ENCODE measurements at regions not wholly inside any gene's neighbourhood (a gene's known extent, or its start where the extent isn't known, plus 50 kb on each side); places are given as distances from the start of the nearest gene placed in this dataset.
"Not testable (repeated sequence)": the region's sequence is repeated elsewhere in the genome, so short reads cannot be mapped to it uniquely, and the experiment has no call there.

DNA sequence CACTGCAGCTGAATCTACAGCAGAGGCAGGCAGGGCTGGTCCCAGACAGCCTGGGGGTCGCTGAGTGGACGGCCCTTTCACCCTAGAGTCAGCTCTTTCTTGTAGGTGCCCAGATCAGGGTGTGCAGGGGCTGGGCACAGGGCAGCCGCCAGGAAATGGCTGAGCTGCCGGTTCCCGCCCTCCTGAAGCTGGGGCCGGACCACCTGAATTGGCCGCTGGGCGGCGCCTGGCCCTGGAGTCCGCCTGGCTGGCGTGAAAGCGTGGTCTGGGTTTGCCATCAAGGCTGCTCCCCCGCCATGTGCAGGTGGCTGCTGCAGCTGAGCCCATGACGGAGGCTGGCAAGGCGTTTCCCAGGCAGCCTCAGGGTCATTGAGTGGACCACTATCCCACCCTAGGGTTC lies 85.7 kb downstream of the POTEM start:
- H3K9me3 Mint-ChIP-seq (ENCODE audit: low read depth); H3K4me1 Mint-ChIP-seq; DNase-seq; H3K36me3 Mint-ChIP-seq (ENCODE audit: low read depth); H3K27ac Mint-ChIP-seq; ATAC-seq; CTCF ChIA-PET; intact Hi-C loops (cut with DNase I, micrococcal nuclease); POLR2A ChIA-PET; H3K27me3 Mint-ChIP-seq; H3K4me3 Mint-ChIP-seq: not testable (repeated sequence)

DNA sequence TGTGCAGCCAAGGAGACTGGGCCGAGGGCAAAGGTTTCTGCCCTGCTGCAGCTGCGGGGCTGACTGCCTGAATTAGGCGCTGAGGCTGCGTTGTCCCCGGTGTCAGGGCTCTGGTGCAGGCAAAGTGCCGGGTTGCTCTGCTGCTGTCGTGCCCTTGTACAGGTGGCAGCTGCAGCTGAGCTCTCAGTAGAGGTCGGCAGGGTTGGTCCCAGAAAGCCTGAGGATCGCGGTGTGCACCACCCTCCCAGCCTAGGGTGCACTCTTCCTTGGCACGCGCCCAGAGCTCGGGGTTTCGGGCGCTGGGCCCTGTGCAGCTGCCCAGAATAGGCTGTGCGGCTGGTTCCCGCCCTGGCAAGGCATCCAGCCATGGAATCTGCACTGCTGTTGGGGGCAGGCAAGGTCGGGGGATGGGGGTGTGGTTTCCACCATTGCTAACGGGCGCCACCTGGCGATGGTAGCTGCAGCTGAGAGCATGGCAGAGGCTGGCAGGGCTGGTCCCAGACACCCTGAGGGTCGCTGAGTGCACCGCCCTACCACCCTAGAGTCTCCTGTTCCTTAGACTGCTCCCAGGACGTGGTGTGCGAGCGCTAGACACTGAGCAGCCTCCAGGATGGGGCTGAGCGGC lies 86.3 kb downstream of the POTEM start:
- H3K36me3 Mint-ChIP-seq (ENCODE audit: low read depth); H3K4me3 Mint-ChIP-seq; H3K9me3 Mint-ChIP-seq (ENCODE audit: low read depth); CTCF ChIA-PET; H3K27me3 Mint-ChIP-seq; DNase-seq; POLR2A ChIA-PET; H3K27ac Mint-ChIP-seq; H3K4me1 Mint-ChIP-seq; ATAC-seq; intact Hi-C loops (cut with DNase I, micrococcal nuclease): not testable (repeated sequence)

- H3K36me3 Mint-ChIP-seq (ENCODE audit: low read depth); DNase-seq; ATAC-seq; H3K4me3 Mint-ChIP-seq; intact Hi-C loops (cut with DNase I, micrococcal nuclease); H3K4me1 Mint-ChIP-seq; POLR2A ChIA-PET; H3K27ac Mint-ChIP-seq; H3K9me3 Mint-ChIP-seq (ENCODE audit: low read depth); CTCF ChIA-PET; H3K27me3 Mint-ChIP-seq: not testable (repeated sequence)
Measured at GRCh38 chr14:19054108-19054721, 87.0 kb downstream of the POTEM start.

DNA sequence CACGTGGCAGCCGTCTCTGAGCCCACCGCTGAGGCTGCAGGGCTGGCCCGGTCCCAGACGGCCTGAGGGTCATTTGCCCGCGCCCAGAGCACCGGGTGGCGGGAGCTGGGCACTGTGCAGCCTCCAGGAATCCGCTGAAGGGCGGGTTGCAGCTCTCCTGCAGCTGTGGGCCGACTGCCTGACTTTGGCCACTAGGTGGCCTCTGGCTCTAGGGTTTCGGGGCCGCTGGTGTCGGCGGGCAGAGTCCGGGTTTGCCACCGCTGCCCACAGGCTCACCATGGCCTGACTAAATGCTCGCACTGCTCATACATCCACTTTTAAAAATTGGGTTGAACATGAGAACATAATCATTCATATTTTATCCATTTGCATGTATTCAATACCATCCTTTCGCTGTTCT lies 87.7 kb downstream of the POTEM start:
- H3K4me1 Mint-ChIP-seq; intact Hi-C loops (cut with DNase I, micrococcal nuclease); POLR2A ChIA-PET; H3K36me3 Mint-ChIP-seq (ENCODE audit: low read depth); ATAC-seq; DNase-seq; H3K4me3 Mint-ChIP-seq; CTCF ChIA-PET; H3K27ac Mint-ChIP-seq; H3K27me3 Mint-ChIP-seq; H3K9me3 Mint-ChIP-seq (ENCODE audit: low read depth): not testable (repeated sequence)

- H3K4me3 Mint-ChIP-seq; intact Hi-C loops (cut with DNase I, micrococcal nuclease); H3K36me3 Mint-ChIP-seq (ENCODE audit: low read depth); H3K4me1 Mint-ChIP-seq; DNase-seq; ATAC-seq; POLR2A ChIA-PET; H3K27ac Mint-ChIP-seq; CTCF ChIA-PET; H3K9me3 Mint-ChIP-seq (ENCODE audit: low read depth); H3K27me3 Mint-ChIP-seq: not testable (repeated sequence)
Measured at GRCh38 chr14:19059066-19059465, 91.8 kb downstream of the POTEM start.

DNA sequence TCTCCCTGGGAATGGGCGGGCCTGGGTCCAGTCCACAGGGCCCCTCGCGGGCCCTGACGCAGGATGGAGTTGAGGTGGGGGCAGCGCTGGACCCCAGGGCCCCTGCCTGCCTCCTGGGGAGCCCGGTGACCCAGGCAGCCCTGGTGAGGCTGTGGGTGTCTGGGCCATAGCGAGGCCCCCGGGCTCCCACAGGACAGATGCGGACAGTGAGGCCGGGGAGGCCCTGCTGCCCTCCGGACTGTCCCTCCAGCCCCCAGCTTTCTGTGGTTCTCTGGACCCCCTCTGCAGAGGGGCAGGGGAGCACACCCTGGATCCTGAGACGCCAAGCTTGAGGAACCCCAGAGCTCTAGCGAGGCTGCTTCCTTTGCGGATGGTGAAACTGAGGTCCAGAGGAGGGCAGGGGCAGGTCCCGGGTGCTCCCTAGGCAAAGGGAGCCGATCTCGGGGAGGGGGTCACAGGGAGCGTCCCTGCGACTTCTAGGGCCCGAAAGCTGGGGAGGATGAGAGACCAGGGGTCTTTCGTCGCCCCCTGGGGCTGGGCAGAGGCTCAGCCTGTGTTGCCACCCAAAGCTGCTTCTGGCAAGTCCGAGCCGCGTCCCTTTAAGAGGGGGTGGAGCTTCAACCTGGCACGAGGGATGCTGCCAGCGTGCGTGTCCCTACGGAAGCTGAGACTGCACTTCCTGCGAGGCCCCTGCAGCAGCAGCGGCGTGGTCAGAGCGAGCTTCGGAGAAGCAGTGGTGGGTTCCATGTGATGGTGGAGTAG lies 94.6 kb downstream of the POTEM start:
- POLR2A ChIA-PET; ATAC-seq; intact Hi-C loops (cut with DNase I, micrococcal nuclease); H3K27ac Mint-ChIP-seq; CTCF ChIA-PET; H3K36me3 Mint-ChIP-seq (ENCODE audit: low read depth); H3K9me3 Mint-ChIP-seq (ENCODE audit: low read depth); H3K4me1 Mint-ChIP-seq; DNase-seq; H3K27me3 Mint-ChIP-seq; H3K4me3 Mint-ChIP-seq: not testable (repeated sequence)

DNA sequence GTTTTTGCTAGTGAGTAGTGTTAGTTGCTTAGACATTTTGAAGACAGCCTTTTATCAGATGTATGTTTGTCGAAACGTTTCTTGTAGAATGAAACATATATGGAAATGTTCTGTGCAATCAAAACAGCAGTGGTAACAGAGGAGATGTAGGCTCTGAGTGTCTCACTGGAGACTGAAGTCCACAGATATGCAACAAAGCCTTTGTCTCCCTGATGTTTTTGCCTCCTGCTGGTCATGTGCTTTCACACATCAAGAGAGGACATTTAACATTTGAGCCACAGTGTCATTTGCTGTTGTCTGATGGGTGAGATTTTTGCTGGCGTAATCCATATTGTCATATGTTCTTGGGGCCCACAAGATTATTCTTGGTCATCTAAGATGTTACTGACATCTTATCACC lies 101.7 kb downstream of the POTEM start:
- POLR2A ChIA-PET; ATAC-seq; H3K27me3 Mint-ChIP-seq; H3K4me3 Mint-ChIP-seq; H3K4me1 Mint-ChIP-seq; H3K36me3 Mint-ChIP-seq (ENCODE audit: low read depth); CTCF ChIA-PET; DNase-seq; H3K9me3 Mint-ChIP-seq (ENCODE audit: low read depth); H3K27ac Mint-ChIP-seq; intact Hi-C loops (cut with DNase I, micrococcal nuclease): not testable (repeated sequence)

- POLR2A ChIA-PET; H3K4me1 Mint-ChIP-seq; H3K36me3 Mint-ChIP-seq (ENCODE audit: low read depth); H3K27me3 Mint-ChIP-seq; H3K9me3 Mint-ChIP-seq (ENCODE audit: low read depth); intact Hi-C loops (cut with DNase I, micrococcal nuclease); CTCF ChIA-PET; H3K4me3 Mint-ChIP-seq; ATAC-seq; DNase-seq; H3K27ac Mint-ChIP-seq: not testable (repeated sequence)
Measured at GRCh38 chr14:19072518-19072917, 105.3 kb downstream of the POTEM start.

DNA sequence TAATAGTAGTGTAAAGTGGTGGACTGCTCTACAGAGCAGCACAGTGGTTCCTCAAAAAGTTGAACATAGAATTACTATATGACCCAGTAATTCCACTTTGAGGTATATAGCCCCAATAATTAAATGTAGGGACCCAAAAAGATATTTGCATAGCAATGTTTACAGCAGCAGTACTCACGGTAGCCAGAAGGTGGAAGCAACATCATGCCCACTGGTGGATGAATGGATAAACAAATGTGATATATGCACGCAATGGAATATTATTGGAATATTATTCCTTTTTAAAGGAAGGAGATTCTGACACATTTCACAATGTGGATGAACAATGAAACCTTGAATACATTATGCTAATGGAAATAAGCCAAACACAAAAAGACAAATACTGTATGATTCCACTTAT lies 121.4 kb downstream of the POTEM start:
- H3K4me3 Mint-ChIP-seq; intact Hi-C loops (cut with DNase I, micrococcal nuclease); H3K4me1 Mint-ChIP-seq; H3K9me3 Mint-ChIP-seq (ENCODE audit: low read depth); H3K36me3 Mint-ChIP-seq (ENCODE audit: low read depth); ATAC-seq; H3K27ac Mint-ChIP-seq; H3K27me3 Mint-ChIP-seq; POLR2A ChIA-PET; CTCF ChIA-PET: not testable (repeated sequence)
- DNase-seq = peak; percentile 9

GRCh38 chr14:19093227-19093626 lies 126.0 kb downstream of the POTEM start:
- H3K4me1 Mint-ChIP-seq; H3K4me3 Mint-ChIP-seq; DNase-seq; H3K27ac Mint-ChIP-seq; H3K9me3 Mint-ChIP-seq (ENCODE audit: low read depth); CTCF ChIA-PET; ATAC-seq; intact Hi-C loops (cut with DNase I, micrococcal nuclease); H3K36me3 Mint-ChIP-seq (ENCODE audit: low read depth); POLR2A ChIA-PET; H3K27me3 Mint-ChIP-seq: not testable (repeated sequence)

- CTCF ChIA-PET; H3K27me3 Mint-ChIP-seq; H3K36me3 Mint-ChIP-seq (ENCODE audit: low read depth); H3K4me1 Mint-ChIP-seq; DNase-seq; H3K9me3 Mint-ChIP-seq (ENCODE audit: low read depth); H3K4me3 Mint-ChIP-seq; ATAC-seq; H3K27ac Mint-ChIP-seq; intact Hi-C loops (cut with DNase I, micrococcal nuclease); POLR2A ChIA-PET: not testable (repeated sequence)
Measured at GRCh38 chr14:19094731-19095130, 127.5 kb downstream of the POTEM start.

DNA sequence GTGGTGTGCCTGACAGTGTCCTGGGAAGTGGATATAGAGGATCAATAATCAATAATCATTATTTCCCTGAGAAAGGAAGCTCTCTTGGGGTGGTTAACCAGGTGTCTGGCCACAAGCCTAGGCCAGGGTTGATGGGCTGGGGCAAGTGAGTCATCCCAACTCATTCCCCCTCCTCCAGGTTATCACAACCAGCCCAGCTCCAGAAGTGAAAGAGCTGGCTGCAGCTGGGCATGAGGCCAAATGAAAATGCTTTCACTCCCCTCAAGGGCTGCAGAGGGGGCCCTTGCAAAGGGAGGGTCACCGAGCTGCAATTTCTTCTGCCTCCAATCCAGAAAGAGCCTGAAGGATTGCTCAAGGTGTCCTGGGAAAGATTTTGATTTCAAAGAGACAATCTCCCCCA lies 127.9 kb downstream of the POTEM start:
- ATAC-seq; H3K36me3 Mint-ChIP-seq (ENCODE audit: low read depth); POLR2A ChIA-PET; CTCF ChIA-PET; H3K9me3 Mint-ChIP-seq (ENCODE audit: low read depth); H3K27ac Mint-ChIP-seq; intact Hi-C loops (cut with DNase I, micrococcal nuclease); DNase-seq; H3K27me3 Mint-ChIP-seq; H3K4me1 Mint-ChIP-seq; H3K4me3 Mint-ChIP-seq: not testable (repeated sequence)
